ENCODE measurements at regions not wholly inside any gene's neighbourhood (a gene's known extent, or its start where the extent isn't known, plus 50 kb on each side); places are given as distances from the start of the nearest gene placed in this dataset.
"Not testable (repeated sequence)": the region's sequence is repeated elsewhere in the genome, so short reads cannot be mapped to it uniquely, and the experiment has no call there.

- DNase-seq (ENCODE audit: low read depth), result no peak
Measured at GRCh38 chr6:106800379-106800778, 171.0 kb downstream of the QRSL1 start.

GRCh38 chr6:106799031-106799894 is 169.9 kb downstream of the QRSL1 start:
- DNase-seq (ENCODE audit: low read depth), result peak; percentile 91

GRCh38 chr6:106797186-106797585 is 167.8 kb downstream of the QRSL1 start:
- DNase-seq (ENCODE audit: low read depth), result no peak

GRCh38 chr6:106796781-106797180 is 167.4 kb downstream of the QRSL1 start:
- DNase-seq (ENCODE audit: low read depth), result no peak

- no peak for DNase-seq (ENCODE audit: low read depth)
Measured at GRCh38 chr6:106794129-106794528, 164.8 kb downstream of the QRSL1 start.

GRCh38 chr6:106792536-106793236 is 163.3 kb downstream of the QRSL1 start:
- DNase-seq (ENCODE audit: low read depth), result no peak

GRCh38 chr6:106790935-106791334 is 161.6 kb downstream of the QRSL1 start:
- no peak for DNase-seq (ENCODE audit: low read depth)

- DNase-seq (ENCODE audit: low read depth), result no peak
Measured at GRCh38 chr6:106790149-106790770, 160.9 kb downstream of the QRSL1 start.

GRCh38 chr6:106789428-106790148 is 160.2 kb downstream of the QRSL1 start:
- DNase-seq (ENCODE audit: low read depth), result peak; percentile 19

- DNase-seq (ENCODE audit: low read depth), result no peak
Measured at GRCh38 chr6:106788761-106789160, 159.4 kb downstream of the QRSL1 start.

- no peak for DNase-seq (ENCODE audit: low read depth)
Measured at GRCh38 chr6:106787327-106788196, 158.2 kb downstream of the QRSL1 start.

- DNase-seq (ENCODE audit: low read depth), result no peak
Measured at GRCh38 chr6:106785298-106785697, 155.9 kb downstream of the QRSL1 start.

- DNase-seq (ENCODE audit: low read depth), result peak; percentile 75
Measured at GRCh38 chr6:106783640-106784566, 154.5 kb downstream of the QRSL1 start.

- no peak for DNase-seq (ENCODE audit: low read depth)
Measured at GRCh38 chr6:106782536-106783285, 153.3 kb downstream of the QRSL1 start.

GRCh38 chr6:106779552-106779951 is 150.2 kb downstream of the QRSL1 start:
- not testable (repeated sequence) for DNase-seq (ENCODE audit: low read depth)

- no peak for DNase-seq (ENCODE audit: low read depth)
Measured at GRCh38 chr6:106778943-106779342, 149.6 kb downstream of the QRSL1 start.

- no peak for DNase-seq (ENCODE audit: low read depth)
Measured at GRCh38 chr6:106773996-106774629, 144.7 kb downstream of the QRSL1 start.

GRCh38 chr6:106773522-106773921 is 144.1 kb downstream of the QRSL1 start:
- DNase-seq (ENCODE audit: low read depth), result no peak

Measured in Daoy (cell line).